ENCODE measurements at regions not wholly inside any gene's neighbourhood (a gene's known extent, or its start where the extent isn't known, plus 50 kb on each side); places are given as distances from the start of the nearest gene placed in this dataset.

DNA sequence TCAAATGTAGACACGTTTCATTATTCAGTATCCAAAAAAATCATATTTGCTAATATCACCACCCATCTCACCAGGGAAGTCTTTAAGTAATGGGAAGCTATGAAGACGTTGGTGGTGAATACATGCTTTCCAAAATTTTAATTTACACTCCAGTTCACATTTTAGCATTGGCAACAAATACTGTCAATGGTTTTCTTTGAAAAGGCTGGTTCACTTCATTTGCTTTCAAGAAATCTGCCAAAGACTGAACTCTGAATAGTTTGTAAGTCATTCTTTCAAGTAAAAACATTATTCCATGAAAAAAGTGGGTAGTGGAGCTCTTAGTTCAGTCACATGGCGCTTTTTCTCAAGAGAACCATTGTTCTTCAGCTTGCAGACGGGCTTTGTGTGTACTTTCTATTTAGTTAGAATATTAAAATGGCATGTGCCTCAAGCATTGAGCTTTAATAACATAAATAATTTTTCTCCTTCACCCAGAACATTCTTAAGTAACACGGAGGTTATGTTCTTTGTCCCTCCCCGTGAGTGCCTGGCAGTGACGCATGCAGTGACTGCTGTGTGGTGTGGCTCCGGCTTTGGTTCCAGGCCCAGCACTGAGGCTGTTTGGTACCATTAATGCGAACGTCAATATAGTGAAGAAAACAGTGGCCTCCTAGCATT lies 300.0 kb upstream of the HDAC4 start:
- no peak for DNase-seq

DNA sequence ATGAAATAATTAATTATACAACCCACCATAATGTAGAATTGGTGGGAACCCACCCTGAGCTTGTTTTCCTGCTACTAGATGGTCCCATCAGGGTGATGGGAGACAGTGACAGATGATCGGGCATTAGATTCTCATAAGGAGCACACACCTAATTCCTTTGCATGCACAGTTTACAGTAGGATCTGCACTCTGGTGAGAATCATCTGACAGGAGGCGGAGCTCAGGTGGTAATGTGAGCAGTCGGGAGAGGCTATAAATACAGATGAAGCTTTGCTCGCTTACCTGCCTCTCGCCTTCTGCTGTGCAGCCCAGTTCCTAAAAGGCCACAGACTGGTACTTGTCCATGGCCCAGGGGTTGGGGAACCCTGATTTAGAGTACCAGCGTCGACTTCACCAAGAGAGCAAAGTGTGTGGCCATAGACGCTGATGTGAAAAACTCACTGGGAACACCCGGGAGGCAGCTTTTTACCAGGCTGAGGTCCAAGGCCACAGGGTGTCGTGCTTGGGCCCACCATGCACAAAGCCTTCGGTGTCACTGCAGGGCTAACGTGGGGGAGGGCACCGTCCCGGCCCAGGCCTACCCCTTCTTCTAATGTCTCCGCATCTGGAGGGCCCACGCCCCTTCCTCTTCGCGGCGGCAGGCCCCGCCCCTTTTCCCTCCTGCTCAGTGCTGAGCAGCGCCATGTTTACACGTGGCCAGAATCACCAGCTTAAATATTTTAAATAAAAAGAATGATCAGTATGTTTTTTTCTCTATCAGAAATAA lies 296.8 kb upstream of the HDAC4 start:
- DNase-seq: no peak

DNA sequence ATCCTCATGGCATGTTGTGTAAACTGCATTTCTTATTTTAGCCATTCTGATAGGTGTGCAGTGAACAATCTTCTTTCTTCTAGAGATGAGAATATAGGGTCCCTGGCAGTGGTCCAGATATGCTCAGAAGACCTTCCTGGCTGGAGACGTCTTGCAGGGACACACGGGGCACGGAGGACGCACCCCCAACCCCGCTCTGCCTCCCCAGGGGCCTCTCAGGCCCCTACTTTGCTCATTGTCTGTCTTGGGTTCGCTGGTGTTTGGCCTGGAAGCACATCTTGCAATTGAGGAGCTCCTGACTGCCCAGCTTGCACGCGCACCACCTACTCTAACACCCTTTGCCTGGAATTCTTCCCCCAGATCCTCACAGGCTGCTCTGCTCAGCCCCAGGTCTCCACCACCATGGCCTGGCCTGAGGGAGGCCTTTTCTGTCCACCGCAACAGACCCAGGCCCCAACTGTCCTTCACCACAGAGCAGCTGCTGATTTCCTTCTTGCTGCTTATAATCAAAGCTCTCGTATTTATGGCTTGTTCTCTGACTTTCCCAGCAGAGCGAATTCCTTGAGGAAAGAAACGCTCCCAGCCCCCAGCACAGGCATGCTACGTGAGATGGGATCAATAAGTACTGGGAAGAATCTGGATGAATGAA lies 295.9 kb upstream of the HDAC4 start:
- DNase-seq: no peak

- no peak for DNase-seq
Observed at GRCh38 chr2:239695728-239696240, 295.0 kb upstream of the HDAC4 start.

DNA sequence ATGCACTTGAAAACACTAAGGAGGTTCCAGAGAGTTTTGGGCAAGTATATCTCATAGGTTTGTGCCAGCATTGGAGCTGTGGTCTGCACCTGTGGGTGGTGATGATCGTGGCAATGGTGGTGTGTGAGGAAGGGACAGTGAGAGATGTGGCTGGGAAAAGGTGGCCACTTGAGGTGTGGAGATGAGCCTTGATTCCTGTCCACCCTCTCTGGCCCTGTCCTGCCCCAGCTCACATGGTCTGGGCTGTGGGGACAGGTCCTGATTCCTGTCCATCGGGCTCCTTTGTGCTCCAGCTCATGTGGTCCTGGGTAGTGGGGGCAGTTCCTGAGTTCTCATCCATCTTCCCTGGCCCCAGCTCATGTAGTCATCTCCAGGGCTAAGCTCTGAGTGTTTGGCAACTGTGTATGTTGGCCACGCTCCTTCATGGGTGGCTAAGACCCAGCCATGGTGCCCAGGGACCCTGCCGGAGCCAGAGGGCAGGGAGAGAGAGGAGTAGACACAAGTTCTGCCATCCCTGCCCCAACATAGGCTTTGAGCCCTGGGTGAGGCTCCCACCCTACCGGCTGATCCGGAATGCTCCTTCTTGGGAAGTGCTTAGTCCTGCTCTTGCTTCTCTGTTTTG lies 294.4 kb upstream of the HDAC4 start:
- DNase-seq: no peak

DNA sequence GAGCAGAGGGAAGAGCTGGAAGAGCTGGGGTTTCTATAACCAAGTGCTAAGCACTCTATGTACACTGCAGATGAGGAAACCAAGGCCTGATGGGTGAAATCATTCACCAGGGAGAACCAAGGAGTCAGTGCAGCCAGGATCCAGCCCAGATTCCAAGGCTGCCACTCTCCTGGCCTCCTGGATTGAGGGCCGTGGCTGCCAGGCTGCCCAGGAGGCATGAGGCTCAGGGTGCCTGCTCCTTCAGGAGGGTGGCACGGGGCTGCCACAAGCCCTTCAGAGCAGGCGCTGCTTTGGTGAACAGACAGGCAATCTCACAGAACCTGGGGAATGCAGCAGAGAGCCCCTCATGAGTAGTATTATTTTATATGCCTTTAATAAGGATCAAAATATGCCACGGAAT lies 293.7 kb upstream of the HDAC4 start:
- no peak for DNase-seq

GRCh38 chr2:239693761-239694415 lies 293.1 kb upstream of the HDAC4 start:
- DNase-seq: no peak

DNA sequence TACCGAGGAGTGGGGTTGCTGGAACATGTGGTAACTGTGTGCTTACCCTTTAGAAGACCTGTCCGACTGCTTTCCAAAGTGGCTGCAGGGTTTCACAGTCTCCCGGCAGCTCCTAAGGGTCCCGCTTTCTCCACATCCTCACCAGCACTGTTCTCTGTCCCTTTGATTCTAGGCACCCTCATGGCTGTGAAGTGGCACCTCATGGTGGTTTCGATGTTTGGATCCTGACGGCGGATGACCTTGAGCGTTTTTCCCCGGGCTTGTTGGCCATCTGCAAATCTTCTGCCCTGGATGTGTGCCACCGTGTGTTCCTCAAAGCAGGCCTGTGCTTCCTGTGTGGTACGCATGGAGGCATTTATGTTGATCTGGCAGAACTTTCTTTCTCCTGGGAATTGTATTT lies 292.5 kb upstream of the HDAC4 start:
- no peak for DNase-seq

- DNase-seq: no peak
Observed at GRCh38 chr2:239692919-239693318, 292.1 kb upstream of the HDAC4 start.

DNA sequence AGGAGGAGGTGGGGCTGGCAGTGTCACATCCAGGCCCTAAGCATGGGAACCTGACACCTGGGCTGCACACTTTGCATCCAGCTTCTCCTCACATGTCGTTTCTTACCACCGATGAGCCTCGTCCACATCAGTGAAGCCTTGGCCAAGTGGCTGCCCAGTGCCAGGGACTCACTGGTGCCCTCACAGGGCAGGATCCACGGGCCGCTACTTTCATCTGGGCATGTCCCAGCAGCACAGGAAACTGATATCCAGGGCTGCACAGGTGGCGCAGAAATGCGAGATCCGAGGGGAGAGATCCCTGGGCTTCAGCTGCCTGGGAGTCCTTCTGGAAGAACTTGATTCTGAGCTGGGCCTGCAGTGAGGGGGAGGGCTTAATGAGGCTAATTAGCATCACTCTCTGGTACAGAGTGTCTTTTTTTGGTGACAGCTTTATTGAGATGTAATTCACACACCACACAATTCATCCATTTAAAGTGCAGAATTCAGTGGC lies 291.6 kb upstream of the HDAC4 start:
- no peak for DNase-seq

DNA sequence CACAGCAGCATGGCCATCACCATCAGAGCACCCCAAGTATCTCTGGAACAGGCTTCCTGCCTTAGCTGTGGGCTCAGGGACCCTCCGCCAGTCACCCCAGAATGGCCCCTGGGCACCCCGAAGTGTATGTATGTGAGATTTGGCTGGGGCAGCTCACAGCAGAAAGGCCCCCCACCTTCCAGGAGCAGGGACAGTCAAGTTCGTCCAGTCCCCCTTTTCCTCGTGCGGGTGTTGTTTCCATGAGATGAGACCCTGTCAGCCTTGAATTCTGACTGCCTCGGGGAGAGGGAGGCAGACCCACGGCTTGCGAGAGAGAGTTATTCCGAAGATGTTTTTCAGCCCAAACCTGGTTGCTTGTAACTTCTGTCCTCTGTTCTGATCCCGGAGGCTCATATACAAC lies 290.9 kb upstream of the HDAC4 start:
- DNase-seq: no peak

- no peak for DNase-seq
Observed at GRCh38 chr2:239690651-239691631, 290.1 kb upstream of the HDAC4 start.

DNA sequence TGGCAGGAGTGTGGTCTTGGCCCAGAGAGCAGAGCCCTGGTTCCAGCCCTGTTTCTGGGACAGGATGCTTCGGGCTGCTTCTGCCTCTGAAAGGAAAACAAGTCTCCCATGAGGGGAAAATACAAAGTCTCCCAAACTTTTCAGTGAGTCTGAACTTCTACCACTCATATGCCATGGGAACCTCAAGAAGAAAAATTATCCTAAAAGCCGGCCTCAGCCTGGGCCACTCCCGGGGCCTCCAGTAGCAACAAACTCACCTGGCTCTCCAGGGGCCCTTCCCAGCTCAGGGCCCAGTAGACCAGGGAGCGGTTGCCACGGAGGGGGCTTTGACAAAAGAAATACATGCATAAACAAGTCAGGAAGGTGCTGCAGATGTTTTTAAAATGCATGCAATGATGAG lies 289.2 kb upstream of the HDAC4 start:
- DNase-seq: no peak

- no peak for DNase-seq
Observed at GRCh38 chr2:239689410-239689809, 288.6 kb upstream of the HDAC4 start.

GRCh38 chr2:239688840-239689239 lies 288.0 kb upstream of the HDAC4 start:
- no peak for DNase-seq

DNA sequence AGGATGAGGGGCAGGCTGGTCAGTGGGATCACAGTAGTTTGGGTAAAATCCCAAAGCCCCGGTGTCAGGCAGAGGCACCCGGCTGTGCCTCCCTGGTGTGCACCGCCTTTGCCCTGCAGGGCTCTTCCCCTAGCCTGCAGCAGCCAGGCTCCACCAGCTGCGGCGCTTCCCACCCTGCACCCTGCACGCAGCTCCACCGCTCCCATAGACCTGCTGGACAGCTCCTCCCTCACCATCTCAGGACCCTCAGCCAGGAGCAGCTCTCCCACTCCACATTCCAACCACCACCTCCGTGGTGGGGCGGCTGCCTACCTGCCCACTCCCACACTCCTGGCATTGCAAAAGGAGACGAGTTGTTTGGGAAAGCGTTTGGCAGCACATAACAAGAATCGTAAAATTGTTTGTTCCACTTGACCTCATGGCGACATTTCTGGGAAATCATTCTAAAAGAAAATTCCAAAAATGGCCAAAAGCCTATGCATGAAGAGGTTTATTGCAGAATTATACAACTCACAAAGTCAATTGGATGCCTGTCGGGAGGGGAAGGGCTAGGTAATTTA lies 287.4 kb upstream of the HDAC4 start:
- DNase-seq: no peak

GRCh38 chr2:239687441-239687840 lies 286.6 kb upstream of the HDAC4 start:
- no peak for DNase-seq

GRCh38 chr2:239685965-239686364 lies 285.1 kb upstream of the HDAC4 start:
- no peak for DNase-seq

DNA sequence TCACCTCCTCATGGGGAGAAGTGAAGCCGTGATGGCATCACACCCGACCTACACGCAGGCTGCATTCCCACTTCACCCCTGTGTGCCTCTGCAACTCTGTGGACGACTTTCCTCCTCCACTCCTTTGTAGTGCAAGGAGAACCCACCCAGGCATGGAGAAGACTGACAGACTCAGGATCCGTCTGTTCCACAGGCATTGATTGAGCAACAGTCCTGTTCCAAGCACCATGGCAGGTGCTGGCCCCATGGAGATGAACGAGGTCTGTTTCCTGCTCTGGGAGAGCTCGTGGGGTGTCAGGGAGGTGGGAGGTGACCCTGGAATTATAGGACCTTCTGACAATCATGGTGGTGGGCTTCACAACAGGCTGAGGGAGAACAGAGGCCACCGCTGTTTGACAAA lies 284.7 kb upstream of the HDAC4 start:
- no peak for DNase-seq

DNA sequence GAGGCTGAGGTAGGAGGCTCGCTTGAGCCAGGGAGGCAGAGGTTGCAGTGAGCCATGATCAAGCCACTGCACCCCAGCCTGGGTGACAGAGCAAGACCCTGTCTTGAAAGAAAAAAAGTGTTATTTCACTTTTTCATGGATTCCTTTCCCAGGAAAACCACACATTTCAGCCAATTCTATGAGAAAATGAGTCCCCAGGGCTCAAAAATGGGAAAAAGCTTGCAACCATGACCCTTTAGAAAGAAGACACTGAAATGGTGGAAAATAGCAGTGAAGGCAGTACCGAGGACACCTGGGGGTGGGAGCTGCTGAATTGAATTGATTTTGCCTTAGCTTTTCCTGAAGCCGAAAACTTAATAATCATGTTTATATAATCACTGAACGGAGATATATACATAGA lies 284.2 kb upstream of the HDAC4 start:
- no peak for DNase-seq

GRCh38 chr2:239684271-239684810 lies 283.5 kb upstream of the HDAC4 start:
- no peak for DNase-seq
